Motor neuron (in vitro differentiated cells): ENCODE measurements at regions not wholly inside any gene's neighbourhood (a gene's known extent, or its start where the extent isn't known, plus 50 kb on each side); places are given as distances from the start of the nearest gene placed in this dataset.
A peak's percentile ranks its signal among the peaks of the same experiment; 100 is the strongest.
"Not testable (repeated sequence)": the region's sequence is repeated elsewhere in the genome, so short reads cannot be mapped to it uniquely, and the experiment has no call there.

Experiments
- ATAC-seq, 8 experiments: fragments of 200-7000 bp; cut with Tn5 transposase; replicated peaks in 6 of 8; 2 replicates each; pipeline ENCODE4 v1.8.0; 2021; ENCODE audit warnings: mild to moderate bottlenecking in 8 of 8, moderate library complexity in 8 of 8
- H3K27ac ChIP-seq, 2 donors: fragments of 250-450 bp; sonication (Bioruptor Pico); 2 replicates each; pipeline ENCODE4 v1.9.0; 2021; ENCODE audit warnings: antibody characterized with exemption in 2 of 2, mild to moderate bottlenecking in 2 of 2, moderate library complexity in 1 of 2
- H3K4me1 ChIP-seq, 2 donors: fragments of 250-450 bp; sonication (Bioruptor Pico); replicated peaks in 1 of 2; 2 replicates each; pipeline ENCODE4 v1.6.1; 2021; ENCODE audit warnings: antibody characterized with exemption in 2 of 2, mild to moderate bottlenecking in 2 of 2, moderate library complexity in 1 of 2
- H3K4me3 ChIP-seq, 5 donors: fragments of 250-450 bp; sonication (Bioruptor Pico); 2 replicates each; pipeline ENCODE4 v1.9.0; 2021; ENCODE audit warnings: antibody characterized with exemption in 5 of 5, mild to moderate bottlenecking in 5 of 5, moderate library complexity in 4 of 5
- WGBS, 10 experiments: fragments of 450-650 bp; shearing (Covaris generic); methylation state at CpG; one replicate each; pipeline ENCODE4 v1.0.0; 2022; 5-methylcytosine and 5-hydroxymethylcytosine counted together
- in situ Hi-C, 9 experiments: fragments of 400-800 bp; cut with MboI; loops; one replicate each; pipeline ENCODE4 v1.15.0; 2021; ENCODE audit warnings: low sequenced_read_pairs in 9 of 9, low pct_unique_long_range_greater_than_20kb in 2 of 9; ENCODE audit not compliant: unreplicated experiment in 9 of 9

DNA sequence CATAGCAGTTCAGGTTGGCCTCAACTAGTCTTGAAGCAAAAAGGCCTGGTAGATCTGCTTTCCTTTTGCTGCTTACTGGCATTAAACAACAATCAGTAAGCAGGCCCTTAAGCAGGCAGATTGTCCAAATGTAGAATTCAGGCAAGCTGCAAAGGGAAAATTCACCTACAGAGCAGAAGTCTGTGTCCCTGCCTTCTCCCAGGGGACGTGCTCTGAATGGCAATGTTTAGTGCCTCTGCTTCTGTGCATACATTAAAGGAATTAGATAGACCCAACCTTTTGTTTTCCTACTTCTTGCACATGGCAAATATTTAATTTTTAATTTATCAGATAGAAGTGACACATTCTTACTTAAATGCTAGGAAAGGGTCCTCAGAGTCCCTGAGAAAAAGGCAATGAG lies 328.8 kb upstream of the PIK3R1 start:
- Histone ChIP-seq H3K4me3 (no peak overlapping the region), H3K4me1 (no peaks in the 10 kb centered on the region), H3K27ac (no peak overlapping the region)
- in situ Hi-C loops: no loop called here
- 40 to 83% (median 46%) methylated on average over 1 of the region's 1 CpG; no CpG with 5 or more reads in 7 of the 10 experiments for WGBS, 10 experiments
- peak in 4 of 8 experiments; percentile 44 to 68 (median 47) for ATAC-seq

DNA sequence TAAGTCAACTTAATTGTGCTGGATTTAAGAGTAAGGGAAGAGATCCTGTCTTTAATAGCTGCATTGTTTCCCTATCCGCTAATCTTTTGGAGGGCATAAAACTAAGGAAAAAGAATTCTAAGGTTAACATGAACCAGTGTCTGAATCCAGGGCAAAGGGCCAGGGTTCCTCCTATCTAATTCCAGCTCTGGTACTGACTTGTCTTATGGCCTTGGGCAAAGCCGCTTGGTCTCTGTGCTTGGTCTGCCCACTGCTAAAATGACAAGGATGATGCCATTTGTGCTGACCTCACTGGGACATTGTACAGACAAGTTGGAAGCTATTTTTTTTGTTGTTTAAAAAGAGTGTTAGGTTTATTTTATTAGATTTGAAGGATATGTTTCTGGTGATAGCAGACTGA lies 334.7 kb upstream of the PIK3R1 start:
- Histone ChIP-seq H3K4me3 (no peak overlapping the region), H3K27ac (no peak overlapping the region), H3K4me1 (peaks cover 0 to 7% of the 10 kb centered on the region in 2 donors)
- WGBS, 10 experiments: 37 to 100% (median 98%) methylated on average over 1 to 2 of the region's 2 CpGs; no CpG with 5 or more reads in 2 of the 10 experiments
- ATAC-seq: no peak
- in situ Hi-C loops: no loop called here

DNA sequence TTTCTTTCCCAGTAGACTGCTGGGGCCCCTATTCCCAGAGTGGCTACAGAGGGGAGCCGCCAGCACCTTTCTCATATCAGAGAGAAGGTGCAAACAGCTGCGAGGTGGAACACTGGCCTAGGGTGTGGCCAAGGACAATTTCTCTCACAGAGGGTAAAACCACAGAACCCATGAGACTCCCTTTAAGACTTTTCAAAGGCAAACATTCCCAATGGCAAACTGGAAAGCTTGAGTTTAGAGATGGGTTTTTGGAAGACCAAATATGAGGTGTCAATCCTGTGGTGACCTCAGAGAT lies 335.1 kb upstream of the PIK3R1 start:
- peaks cover 0 to 7% of the 10 kb centered on the region in 2 donors for H3K4me1 ChIP-seq
- 57% methylated on average over 1 of the region's 2 CpGs; no CpG with 5 or more reads in 9 of the 10 experiments for WGBS, 10 experiments
- ATAC-seq: no peak
- H3K4me3 ChIP-seq: no peak overlapping the region
- H3K27ac ChIP-seq: no peak overlapping the region
- in situ Hi-C loops: no loop called here

- WGBS, 10 experiments: 44 to 100% (median 74%) methylated on average over 1 to 4 of the region's 4 CpGs
- ATAC-seq: peak in 5 of 8 experiments; percentile 41 to 60 (median 56)
These were observed 335.7 kb upstream of the PIK3R1 start for GRCh38 chr5:67879620-67880510.

DNA sequence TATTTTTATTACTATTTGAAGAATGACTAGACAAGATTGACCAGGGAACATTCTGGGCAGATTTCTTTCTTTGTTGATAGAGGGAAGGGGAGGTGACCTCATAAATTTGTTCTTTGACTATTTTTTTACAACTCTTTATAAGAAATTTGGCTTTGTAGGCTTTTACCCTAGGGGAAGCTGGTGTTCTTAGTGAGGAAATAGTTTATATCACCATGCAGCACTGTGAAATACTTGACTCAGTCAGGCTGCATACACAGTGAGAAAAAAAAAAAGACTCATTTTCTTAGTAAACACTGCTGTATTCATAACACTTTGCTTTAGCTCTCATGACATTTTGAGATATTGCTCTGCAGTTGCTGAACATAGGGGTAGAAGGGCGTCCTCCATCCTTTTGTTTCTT lies 336.6 kb upstream of the PIK3R1 start:
- Histone ChIP-seq H3K27ac (no peak overlapping the region), H3K4me3 (no peak overlapping the region), H3K4me1 (peaks cover 0 to 7% of the 10 kb centered on the region in 2 donors)
- ATAC-seq: peak in 2 of 8 experiments; percentile 27 to 33
- WGBS, 10 experiments: 13 to 100% (median 83%) methylated on average over 1 of the region's 1 CpG
- in situ Hi-C loops: no loop called here

More at GRCh38 chr5:67879620-67880510, 335.7 kb upstream of the PIK3R1 start:
- Histone ChIP-seq H3K4me1 (peaks cover 0 to 7% of the 10 kb centered on the region in 2 donors), H3K27ac (no peak overlapping the region), H3K4me3 (no peak overlapping the region)
- in situ Hi-C loops: no loop called here

DNA sequence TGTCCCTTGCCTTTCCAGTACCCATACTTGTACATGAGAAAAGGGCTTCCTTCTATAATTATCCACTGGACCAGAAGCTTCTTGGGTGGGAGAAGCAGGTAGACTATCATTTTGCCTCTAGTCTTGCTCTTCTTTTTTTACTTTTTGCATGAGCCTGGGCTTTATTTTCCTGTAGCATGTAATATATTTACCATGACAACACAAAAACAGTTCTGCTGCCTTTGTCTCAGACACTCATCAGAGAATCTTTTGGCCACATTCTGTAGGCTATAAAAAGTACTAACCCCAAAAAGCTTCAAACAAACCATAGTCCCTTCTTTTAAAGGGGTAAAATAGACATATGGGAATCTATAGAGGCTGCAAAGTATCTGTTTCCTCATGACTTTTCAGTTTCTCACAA lies 339.2 kb upstream of the PIK3R1 start:
- Histone ChIP-seq H3K4me3 (no peak overlapping the region), H3K27ac (no peak overlapping the region), H3K4me1 (peaks cover 0 to 7% of the 10 kb centered on the region in 2 donors)
- ATAC-seq: no peak
- in situ Hi-C loops: no loop called here

DNA sequence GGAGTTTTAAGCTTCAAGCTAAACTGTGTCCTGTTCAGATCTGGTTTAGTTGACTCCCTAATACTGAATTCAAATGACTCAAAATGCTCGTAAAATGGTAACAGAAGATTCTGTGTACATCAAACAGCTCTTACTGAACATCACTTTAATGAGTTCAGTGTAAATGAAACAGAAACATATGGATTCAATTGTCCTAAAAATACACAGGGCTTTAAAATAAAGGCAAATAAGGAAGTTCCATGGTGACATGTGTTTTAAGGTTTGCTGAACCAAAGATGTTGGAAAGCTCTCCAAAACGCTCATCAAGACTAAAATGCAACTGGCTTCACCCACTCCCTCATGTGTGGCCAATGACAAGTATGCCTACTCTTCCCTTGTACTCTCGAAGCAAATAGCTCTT lies 340.0 kb upstream of the PIK3R1 start:
- in situ Hi-C loops: no loop called here
- H3K4me1 ChIP-seq: peaks cover 0 to 7% of the 10 kb centered on the region in 2 donors
- no peak for ATAC-seq
- H3K27ac ChIP-seq: no peak overlapping the region
- no peak overlapping the region for H3K4me3 ChIP-seq
- WGBS, 10 experiments: 0 to 92% (median 81%) methylated on average over 1 to 3 of the region's 3 CpGs; no CpG with 5 or more reads in 2 of the 10 experiments

GRCh38 chr5:67873935-67874334 lies 341.6 kb upstream of the PIK3R1 start:
- in situ Hi-C loops: no loop called here
- Histone ChIP-seq H3K27ac (no peak overlapping the region), H3K4me1 (no peaks in the 10 kb centered on the region), H3K4me3 (no peak overlapping the region)
- no peak for ATAC-seq

DNA sequence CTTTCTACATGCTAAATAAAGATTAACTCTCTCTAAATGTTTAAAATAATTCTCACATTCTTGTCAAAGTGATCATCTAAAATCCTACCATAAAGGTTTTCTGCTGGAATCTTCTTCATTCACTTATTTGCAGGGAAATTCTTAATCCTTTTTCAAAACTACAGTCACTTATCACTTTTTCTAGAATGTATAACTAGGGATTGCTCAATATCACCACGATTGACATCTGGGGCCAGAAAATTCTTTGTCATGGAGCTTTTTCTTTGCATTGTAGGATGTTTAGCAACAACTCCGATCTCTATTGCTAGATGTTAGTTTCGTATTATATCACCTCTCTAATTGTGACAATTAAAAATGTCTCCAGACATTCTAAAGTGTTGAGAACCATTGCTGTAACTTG lies 344.9 kb upstream of the PIK3R1 start:
- no peak overlapping the region for H3K27ac ChIP-seq
- no peak for ATAC-seq
- H3K4me3 ChIP-seq: no peak overlapping the region
- in situ Hi-C loops: no loop called here
- WGBS, 10 experiments: 31 to 100% (median 67%) methylated on average over 1 to 3 of the region's 3 CpGs
- H3K4me1 ChIP-seq: no peaks in the 10 kb centered on the region

GRCh38 chr5:67864335-67864734 lies 351.2 kb upstream of the PIK3R1 start:
- in situ Hi-C loops, H3K4me3 ChIP-seq, H3K27ac ChIP-seq, ATAC-seq, H3K4me1 ChIP-seq: not testable (repeated sequence)
- 0 to 100% (median 65%) methylated on average over 1 of the region's 1 CpG; no CpG with 5 or more reads in 2 of the 10 experiments for WGBS, 10 experiments

DNA sequence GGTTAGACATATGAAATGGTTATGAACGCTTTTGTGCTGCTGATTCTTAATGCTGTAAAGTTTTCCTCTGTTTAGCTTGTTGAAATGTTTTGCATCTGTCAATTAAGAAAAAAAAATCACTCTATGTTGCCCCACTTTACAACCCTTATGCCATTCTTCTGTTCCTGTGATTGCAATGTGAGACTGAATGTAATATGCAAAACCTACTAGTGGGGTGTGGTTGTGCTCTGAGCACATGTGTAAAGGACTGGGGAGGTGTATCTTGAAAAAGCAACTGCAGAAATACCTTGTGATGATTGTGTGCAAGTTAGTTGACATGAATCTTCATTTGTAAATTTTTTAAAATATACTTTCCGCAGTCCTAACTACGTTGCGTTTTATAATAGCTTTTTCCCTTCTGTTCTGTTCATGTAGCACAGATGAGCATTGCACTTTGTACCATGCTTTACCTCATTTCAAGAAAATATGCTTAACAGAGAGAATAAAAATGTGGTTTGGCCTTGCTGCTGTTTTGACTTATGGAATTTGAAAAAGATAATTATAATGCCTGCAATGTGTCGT lies 357.0 kb upstream of the PIK3R1 start:
- no peak overlapping the region for H3K4me3 ChIP-seq
- no peaks in the 10 kb centered on the region for H3K4me1 ChIP-seq
- in situ Hi-C loops: no loop called here
- no peak overlapping the region for H3K27ac ChIP-seq
- WGBS, 10 experiments: 50 to 100% (median 92%) methylated on average over 2 to 5 of the region's 5 CpGs
- peak in 3 of 8 experiments; percentile 77 to 94 (median 89) for ATAC-seq

DNA sequence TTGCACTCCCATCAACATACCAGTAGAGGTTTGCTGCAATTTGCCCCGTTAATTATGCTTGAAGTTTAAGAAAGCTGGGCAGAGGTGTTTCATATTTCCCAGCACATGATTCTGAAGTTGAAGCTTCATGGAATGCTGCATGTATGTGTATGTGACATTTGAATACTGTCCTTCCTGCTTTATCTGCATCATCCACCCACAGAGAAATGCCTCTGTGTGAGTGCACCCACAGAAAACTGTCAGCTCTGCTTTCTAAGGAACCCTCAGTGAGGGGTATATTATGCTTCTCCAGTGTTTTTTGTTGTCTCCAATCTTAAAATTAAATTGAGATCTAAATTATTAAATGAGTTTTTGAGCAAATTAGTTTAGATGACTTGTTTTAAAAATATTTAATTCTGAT lies 358.1 kb upstream of the PIK3R1 start:
- ATAC-seq: no peak
- WGBS, 10 experiments: 90 to 100% (median 100%) methylated on average over 1 of the region's 1 CpG; no CpG with 5 or more reads in 5 of the 10 experiments
- Histone ChIP-seq H3K4me3 (no peak overlapping the region), H3K27ac (no peak overlapping the region), H3K4me1 (no peaks in the 10 kb centered on the region)
- in situ Hi-C loops: no loop called here

DNA sequence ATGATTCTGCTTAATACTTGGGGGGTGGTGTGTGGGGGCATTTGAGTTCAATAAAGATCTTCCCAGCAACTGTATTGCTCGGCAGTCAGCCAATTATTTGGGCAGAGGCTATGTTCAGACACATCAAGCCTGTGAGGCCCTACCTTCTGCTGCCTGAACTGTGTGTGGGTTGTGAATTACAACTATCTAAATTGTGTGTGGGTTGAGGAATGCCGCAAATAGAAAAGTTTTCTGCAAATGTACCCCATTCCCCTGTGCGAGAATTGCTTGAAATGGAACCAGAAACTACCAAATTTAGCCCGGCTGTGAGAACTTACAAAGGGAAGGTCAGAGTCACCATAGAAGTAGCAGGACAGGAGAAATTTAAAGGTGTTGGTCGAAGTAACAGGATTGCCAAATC lies 360.0 kb upstream of the PIK3R1 start:
- 56 to 100% (median 87%) methylated on average over 1 to 5 of the region's 5 CpGs; no CpG with 5 or more reads in 1 of the 10 experiments for WGBS, 10 experiments
- ATAC-seq: no peak

DNA sequence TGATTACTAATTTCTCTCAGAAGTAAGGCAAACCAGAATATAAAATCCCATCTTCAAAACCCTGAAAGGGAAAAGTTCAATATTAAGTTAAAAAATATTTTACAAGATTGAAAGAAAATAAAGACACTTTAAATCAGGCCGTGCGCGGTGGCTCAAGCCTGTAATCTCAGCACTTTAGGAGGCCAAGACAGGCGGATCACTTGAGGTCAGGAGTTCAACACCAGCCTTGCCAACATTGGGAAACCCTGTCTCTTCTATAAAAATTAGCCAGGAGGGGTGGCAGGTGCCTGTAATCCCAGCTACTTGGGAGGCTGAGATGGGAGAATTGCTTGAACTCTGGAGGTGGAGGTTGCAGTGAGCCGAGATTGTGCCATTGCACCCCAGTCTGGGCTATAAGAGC lies 364.6 kb upstream of the PIK3R1 start:
- in situ Hi-C loops, ATAC-seq, H3K4me1 ChIP-seq: not testable (repeated sequence)

More for the DNA sequence above, 360.0 kb upstream of the PIK3R1 start:
- H3K4me3 ChIP-seq: no peak overlapping the region
- no peaks in the 10 kb centered on the region for H3K4me1 ChIP-seq
- no peak overlapping the region for H3K27ac ChIP-seq
- in situ Hi-C loops: no loop called here

More for the DNA sequence above, 364.6 kb upstream of the PIK3R1 start:
- 20 to 96% (median 91%) methylated on average over 1 to 5 of the region's 5 CpGs for WGBS, 10 experiments
- not testable (repeated sequence) for H3K27ac ChIP-seq, H3K4me3 ChIP-seq
